Fibroblast of skin of left quadriceps (primary cell): ENCODE measurements at regions not wholly inside any gene's neighbourhood (a gene's known extent, or its start where the extent isn't known, plus 50 kb on each side); places are given as distances from the start of the nearest gene placed in this dataset.

Experiments
- DNase-seq, 2 experiments: peaks; one replicate each; pipeline ENCODE4 v3.0.0-alpha.2; 2013; ENCODE audit warnings: low read depth in 2 of 2

DNA sequence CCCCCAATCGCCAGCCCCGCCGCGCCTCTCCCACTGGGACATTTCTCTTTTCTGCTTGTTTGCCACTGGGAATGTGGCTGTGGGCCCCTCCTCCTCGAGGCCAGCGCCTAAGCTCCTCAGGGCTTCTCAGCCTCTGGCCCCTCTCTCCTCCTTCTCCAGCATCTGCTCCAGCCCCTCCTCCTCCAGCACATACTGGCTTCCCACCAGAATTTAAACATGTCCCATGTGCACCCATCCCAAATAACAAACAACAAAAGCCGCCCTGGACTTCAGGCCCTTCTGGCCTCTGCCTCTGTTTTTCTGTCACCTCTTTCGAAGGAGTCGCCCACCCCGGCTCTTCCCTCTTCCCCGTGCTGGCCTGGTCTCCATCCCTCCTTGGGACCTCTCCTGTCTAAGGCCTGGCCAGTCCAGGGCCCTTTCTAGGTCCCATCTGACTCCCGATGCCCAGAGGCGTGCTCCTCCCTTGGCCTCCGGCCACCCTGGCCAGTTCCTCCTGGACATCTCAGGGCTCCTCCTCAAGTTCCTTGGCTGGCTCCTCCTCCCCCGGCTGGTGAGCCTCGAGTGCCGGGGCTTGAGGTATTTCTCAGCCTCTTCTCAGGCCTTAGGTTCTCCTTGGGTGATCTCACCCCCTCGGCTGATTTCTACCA lies 94.6 kb upstream of the SLC6A6 start:
- DNase-seq: no peak

DNA sequence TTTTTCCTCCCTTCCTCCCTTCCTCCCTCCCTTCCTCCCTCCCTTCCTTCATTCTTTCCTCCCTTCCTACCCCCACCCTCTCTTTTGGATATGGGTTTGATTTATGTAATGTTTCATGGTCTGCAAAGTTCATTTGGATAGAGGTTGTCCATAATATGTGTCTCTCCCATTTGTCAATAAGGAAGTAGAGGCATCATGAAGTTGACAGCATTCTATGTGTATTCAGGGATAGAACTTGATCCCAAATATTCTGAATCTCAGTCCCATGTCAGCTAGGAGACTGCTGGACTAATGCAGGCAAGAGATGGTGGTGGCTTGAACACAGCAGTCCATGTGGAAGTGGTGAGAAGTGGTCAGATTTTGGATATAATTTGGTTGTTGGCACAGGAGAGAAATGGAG lies 90.7 kb upstream of the SLC6A6 start:
- no peak for DNase-seq

DNA sequence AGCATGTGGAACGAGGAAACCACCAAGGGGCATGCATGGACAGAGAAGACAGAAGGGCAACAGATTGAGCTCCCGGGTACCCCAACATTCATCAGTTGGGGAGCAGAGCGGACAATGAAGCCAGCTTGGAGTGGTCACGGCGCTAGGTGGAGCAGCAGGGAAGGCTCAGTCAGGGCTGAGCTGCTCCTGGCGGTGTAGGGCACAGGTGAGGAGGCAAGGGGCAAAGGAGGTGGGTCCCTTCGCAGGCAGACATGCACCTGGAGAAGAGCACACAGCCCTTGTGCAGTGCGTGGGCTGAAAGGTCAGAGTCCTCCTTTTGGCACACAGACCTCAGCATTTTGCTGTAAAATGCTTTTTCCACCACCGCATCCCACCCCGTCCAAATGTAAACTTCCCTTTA lies 90.0 kb upstream of the SLC6A6 start:
- no peak for DNase-seq

DNA sequence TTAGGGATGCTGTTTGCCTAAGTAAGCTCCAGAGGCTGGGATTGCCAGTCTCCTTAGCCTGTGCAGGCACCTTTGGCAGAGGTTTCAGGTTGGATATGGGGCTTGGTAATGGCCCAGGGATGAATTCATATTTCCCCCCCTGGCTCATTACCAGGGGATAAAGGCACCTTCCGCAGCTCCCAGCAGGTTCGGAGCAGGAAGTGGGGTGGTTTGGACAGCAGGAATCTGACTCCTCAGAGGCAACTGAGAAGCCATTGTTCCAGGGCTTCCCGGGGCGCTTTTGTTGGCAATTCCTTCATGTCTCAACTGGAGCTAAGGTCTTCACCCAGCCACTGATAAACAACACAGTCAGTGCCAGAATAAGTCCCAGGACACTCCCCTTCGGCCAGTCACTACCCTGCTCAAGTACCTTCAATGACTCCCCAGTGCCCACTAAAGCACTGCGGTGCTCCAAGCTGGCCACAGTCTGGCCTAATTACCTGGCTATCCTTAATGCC lies 85.3 kb upstream of the SLC6A6 start:
- DNase-seq: no peak

DNA sequence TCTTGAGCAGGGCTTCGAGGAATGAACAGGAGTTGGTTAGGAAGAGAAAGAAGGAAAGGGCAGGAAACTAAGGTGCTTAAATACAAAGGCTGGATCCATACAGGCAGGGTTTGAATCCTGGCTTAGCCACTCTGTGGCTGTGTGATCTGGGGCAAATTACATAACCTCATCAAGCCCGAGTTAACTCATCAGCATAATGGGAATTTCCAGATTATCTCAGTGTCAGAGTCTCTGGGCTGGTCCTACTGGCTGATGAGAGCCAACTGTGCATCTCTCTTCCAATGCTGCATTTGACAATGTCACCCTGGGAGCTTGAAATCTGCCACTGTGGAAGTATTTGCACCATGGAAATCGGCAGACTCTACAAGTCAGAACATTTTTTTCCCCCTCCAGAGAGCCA lies 83.8 kb upstream of the SLC6A6 start:
- DNase-seq: no peak

DNA sequence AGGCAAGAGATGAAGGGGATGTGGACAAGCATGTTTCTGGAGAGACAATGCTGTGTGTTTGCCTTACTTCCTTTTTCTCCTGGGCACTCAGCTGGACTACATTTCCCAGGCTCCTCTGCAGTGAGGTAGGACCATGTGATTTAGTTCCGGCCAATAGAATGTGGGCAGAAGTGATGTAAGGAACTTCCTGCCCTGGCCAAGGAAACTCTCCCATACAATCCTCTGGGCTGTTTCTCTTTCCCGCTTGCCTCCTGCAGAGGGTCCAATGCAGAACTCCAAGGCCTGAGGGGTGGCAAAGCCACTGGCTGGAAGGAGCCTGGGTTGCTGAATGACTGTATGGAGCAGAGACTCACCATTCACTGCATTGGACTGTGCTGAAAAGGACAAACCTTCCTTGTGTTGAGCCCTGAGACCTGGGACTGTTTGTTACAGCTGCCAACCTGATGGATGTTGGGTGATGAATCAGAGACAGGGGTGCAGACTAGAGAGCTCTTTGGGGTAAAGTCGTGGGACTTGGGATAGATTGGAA lies 82.7 kb upstream of the SLC6A6 start:
- no peak for DNase-seq

DNA sequence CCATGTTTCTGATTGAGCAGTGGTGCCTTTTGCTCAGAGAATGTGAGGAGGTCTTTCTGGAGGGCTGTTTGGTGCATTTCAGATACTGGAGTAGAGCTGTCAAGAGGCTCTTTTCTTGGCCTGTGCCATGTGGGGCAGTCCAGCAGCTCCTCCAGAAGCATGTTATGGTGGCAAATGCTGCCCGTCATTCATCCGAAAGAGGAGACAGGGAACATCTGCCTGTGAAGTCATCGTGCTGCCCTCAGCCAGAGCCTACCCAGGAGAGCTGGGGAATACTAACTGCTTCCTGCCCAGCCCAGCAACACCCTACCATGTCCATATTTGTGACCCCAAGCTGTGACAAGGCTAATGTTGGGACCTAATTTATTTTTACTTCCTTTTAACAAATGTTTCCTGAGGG lies 82.2 kb upstream of the SLC6A6 start:
- no peak for DNase-seq

DNA sequence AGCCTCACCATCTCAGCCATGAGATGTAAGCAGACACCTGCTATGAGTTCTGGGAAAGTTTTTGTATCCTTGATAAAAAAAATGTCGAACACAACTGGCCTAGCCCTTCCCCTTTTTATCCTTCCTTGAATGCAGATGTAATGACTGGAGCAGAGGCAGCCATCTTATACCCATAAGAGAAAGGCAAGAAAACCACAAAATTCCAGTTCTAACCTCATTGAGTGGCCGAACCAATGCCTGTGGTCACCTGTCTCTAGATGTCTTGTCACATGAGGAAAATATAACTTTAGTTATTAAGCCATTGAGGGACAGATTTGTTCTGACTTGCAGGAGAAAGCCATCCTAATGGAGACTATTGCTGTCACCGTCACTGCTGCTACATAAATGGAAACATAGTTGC lies 80.4 kb upstream of the SLC6A6 start:
- no peak for DNase-seq

DNA sequence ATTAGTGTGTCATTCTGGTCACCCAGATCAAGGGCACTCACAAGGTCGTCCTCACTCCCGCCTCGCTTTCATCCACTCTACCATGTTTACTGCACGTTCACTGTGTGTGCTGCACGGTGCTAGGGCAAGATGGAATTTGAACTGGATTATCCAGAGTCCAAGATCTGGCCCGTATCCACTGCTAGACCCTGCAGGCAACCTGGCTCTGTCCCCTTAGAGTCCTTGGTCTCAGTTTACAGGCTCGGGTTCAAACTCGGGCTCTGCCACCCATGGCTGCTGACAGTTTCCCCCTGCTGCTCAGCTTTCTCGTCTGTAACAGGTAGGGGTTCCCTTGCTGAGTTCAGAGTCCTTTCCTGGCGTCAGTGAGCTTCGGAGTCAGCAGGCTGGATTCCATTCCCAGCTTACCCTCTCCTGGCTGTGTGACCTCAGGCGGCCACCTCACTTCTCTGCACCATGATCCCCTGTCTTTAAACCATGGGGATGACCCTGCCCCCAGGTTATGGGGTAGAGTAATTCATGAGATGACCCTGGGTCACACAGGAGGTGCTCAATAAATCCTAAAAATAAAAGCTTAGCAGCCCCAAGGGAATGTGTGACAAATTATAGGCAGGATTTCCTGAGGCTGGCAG lies 79.6 kb upstream of the SLC6A6 start:
- no peak for DNase-seq

DNA sequence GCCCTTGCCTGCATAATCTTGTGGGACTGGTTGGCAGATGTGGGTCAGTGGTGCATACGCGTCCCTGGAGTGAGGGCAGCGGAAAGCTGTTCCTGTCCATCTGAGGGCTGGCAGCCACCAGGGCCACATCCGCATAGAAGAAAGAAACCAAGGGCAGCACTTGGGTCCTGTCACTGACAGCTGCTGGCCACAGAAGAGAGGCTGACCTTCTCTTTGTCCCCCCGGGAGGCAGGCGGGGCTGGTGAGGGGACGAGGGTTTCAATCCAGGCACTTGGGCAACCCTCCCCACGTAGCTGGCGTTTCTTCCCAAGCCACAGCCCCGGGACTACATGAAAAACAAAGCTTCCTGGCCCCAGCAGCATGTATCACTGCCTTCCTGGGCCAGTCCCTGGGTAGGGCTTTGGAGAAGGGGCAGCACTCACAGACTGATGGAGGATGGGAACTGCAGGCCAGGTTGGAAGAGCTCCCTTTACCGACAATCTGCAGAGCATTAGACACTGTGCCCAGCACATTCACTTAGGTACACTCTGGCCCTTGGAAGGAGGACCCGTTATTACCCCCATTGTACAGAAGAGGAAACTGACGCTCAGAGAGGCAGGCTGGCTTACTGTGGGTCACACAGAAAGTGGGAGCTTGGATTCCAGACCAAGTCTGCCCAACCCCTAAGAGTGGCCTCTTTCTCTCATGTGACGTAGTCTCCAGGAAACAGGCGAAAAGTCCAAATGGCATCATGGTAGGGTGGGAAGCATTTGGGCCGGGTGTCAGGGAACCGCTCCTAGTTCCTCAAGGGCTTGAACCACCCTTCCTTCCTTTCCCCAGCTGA lies 78.8 kb upstream of the SLC6A6 start:
- DNase-seq: no peak

DNA sequence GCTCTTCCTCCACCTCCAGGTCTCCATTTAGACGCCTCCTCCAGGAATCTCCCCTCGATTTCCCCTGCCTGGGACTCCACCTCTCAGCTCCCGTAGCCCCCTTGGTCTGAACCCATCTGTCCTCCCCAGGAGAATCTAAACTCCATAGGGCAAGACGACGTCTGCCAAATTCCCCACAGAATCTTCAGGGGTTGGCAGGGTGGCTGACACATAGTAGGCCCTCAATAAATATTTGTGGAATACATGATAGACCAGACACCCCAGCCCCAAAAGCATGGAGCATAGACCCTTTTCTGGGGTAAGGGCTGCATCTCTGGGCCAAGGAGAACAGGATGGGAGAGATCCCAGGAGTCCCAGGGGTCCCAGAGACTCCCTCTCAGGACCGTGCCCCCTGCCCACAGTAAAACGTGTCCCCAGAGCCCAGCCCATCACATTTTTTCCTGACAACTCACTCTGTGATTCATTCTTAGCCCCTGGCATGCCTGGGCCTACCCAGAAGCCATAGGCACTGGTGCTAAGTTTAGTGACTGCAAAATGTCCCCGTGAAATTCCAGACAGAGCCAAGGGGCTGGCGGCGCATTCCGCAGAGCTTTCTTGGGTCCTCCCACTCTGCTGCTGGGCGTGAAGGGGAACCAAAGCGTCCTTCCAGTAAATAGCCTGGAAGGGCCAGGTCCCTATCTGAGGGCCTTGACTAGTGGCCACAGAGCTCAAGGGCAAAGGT lies 78.0 kb upstream of the SLC6A6 start:
- DNase-seq: no peak

DNA sequence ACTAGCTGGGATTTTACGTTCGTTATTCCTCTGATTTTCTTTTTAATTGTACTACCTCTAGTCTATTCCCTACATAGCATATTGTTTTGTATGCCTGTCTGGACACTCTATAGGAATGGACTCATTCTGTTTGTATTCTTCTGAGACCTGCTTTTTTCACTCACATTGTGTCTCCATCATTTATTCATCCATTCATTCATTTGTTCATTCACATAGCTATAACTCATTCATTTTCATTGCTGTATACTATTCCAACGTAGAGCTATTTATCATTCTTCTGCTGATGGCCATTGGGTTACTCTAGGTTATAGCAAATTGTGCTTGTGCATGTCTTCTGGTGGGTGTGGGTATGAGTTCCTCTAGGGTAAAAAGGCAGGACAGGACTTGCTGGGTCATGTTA lies 74.0 kb upstream of the SLC6A6 start:
- DNase-seq: no peak

DNA sequence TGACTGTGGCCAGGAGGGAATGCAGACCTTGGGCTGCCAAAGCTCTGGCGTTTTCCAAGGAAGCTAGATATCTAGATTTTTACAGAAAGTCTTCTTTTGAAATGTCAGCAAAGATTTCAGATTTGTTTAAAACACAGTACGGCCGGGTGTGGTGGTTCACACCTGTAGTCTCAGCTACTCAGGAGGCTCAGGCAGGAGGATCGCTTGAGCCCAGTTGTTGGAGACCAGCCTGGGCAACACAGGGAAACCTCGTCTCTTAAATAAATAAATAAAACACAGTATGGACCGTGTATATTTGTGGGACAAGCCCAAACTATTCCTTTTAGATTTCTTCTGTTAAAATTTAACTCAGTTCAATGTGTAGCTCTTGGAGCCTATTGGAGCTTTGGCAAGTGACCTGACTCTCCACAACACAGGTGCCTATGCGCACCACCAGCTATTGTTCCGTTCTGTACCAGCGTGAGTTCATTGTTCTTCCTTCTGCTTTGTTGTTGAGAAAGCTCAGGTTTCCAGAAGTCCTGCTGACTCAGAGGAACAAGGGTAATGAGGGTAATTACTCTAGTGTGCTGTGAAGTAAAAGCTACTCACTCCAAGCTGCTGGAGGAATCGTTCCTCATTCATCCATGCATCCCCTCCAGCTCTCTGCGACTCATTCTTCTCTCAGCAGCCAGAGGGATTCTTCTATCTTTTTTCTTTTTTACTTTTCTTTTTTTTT lies 73.1 kb upstream of the SLC6A6 start:
- DNase-seq: peak in 1 of 2 experiments; percentile 12

DNA sequence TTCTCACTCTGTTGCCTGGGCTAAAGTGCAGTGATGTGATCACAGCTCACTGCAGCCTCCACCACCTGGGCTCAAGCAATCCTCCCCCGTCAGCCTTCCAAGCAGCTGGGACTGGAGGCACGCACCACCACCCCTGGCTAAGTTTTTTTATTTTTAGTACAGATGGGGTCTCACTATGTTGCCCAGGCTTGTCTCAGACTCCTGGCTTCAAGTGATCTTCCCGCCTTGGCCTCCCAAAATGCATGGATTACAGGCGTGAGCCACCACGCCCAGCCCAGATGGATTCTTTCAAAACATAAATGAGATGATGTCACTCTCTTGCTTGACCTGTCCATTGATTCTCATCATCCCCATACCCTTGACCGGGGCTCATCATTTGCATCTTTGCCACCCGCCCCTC lies 72.6 kb upstream of the SLC6A6 start:
- DNase-seq: no peak

DNA sequence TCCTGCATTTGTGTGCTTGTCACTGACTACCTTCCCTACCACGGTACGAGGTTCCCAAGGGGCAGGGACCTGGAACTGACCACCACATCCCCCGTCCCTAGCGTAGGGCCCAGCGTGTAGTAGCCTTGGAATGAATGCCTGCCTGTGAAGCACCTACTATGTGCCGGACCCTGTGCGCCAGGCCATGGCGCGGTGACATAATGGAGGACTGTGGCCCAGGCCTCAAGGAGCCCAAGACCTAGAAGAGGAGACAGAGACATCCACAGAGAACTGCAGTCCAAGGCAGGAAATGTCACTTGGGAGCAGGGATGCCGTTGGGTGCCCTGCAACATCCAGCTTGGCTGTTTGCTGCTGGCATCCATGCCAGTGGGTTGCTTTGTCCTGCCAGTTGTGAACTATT lies 71.9 kb upstream of the SLC6A6 start:
- no peak for DNase-seq

DNA sequence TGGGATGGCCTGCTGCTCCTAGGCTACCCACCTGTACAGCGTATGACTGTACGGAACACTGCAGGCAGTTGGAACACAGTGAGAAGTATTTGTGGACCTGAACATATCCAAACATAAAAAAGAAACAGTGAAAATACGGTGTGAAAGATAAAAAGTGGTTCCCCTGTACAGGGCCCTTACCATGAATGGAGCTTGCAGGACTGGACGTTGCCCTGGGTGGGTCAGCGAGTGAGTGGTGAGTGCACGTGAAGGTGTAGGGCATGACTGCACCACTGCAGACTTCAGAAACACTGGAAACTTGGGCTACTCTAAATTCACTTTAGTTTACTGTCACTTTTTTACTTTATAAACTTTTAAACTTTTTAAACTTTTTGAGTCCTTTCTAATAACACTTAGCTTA lies 71.2 kb upstream of the SLC6A6 start:
- no peak for DNase-seq

DNA sequence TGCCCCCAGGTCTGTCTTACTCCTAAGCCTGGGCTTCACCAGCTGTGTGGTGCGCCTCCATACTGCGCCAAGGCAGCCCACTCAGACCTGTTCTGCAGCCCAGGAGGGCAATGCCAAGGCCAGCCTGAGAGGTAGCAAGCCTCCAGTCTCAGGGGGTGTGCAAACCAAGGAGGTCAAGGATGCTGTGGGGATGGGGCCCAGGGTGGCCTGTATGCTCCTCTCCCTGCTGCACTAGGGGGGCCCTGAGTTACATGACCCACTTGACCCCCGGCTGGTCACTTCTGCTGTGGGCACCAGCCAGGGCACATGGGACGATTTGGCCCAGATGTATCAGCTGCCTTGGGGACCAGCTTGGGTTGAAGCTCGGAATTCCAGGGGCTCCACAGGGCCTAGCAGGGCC lies 70.0 kb upstream of the SLC6A6 start:
- DNase-seq: no peak

DNA sequence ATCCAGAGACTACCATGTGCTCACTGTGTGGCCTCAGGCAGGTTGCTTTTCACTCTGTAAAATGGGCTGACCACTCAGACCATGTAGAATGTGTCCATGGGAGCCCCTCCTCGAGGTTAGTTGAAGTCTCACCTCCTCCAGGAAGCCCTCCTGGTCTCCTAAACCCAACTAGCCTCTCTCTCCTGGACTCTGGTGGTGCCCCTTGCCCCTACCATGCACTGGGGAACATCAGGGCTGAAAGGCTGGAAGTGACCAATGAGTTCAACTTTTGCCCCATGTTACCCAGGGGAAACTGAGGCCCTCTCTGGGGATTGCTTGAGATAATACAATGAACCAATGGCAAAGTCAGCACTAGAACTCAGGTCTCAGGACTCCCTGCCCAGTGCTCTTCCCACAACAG lies 69.2 kb upstream of the SLC6A6 start:
- DNase-seq: no peak

DNA sequence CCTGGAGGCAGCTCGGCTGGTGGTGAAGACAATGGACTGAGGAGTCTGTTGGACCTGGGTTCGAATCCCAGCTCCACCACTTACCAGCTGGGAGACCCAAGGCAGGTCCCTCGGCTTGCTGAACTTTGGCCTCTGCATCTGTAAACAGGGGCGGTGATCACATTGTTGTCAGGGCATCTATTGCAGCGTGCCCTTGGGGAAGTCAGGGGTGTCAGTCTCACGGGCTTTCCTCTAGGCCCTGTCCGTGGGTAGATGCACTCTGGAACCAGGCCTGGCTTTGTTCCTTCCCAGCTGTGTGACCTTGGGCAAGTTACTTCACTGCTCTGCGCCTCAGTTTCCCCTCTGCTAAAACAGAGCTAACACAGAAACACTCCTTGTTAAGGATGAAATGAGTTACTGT lies 68.8 kb upstream of the SLC6A6 start:
- DNase-seq: no peak

DNA sequence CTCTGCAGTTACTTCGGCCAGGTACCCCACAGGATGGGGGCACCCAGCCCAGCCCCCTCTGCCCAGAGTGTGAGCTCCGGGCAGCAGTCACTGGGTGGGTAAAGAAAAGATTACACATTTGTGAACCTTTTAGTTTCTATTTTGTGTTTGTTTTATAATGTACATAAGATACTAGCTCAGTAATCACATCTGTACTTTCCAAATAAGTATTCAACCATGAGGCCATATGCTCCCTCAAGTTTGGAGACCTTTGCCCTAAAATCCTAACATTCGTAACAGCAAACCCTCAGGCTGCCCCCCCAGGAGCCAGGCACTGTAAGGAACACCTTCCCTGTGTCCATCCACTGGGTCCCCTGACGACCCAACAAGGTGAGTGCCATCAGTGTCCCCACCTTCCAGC lies 68.3 kb upstream of the SLC6A6 start:
- DNase-seq: no peak

DNA sequence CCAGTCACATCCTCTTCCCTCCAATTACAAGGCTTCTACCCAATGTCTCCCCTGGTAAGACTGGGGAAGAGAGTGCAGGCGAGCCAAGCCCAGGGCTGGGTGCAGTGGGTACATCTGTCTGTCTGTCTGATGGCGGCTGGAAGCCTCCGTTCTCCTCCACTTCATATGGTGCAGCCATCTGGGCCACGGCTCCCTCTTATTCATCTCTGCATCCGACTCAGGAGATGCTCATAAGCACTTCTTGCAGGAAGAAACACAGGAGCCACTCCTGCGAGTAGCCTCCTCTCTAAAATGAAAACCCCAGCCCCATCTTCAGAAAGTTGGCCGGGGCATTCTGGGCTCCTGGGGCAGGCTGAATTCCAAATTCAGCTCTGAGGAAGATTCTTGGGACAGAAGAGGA lies 67.5 kb upstream of the SLC6A6 start:
- no peak for DNase-seq
